GM21390 (cell line): ENCODE measurements at regions not wholly inside any gene's neighbourhood (a gene's known extent, or its start where the extent isn't known, plus 50 kb on each side); places are given as distances from the start of the nearest gene placed in this dataset.
"Not testable (repeated sequence)": the region's sequence is repeated elsewhere in the genome, so short reads cannot be mapped to it uniquely, and the experiment has no call there.

Experiments used
- ATAC-seq: cut with Tn5 transposase; IDR thresholded peaks from one replicate; pipeline ENCODE4 v1.9.1; 2021; ENCODE audit not compliant: unreplicated experiment

DNA sequence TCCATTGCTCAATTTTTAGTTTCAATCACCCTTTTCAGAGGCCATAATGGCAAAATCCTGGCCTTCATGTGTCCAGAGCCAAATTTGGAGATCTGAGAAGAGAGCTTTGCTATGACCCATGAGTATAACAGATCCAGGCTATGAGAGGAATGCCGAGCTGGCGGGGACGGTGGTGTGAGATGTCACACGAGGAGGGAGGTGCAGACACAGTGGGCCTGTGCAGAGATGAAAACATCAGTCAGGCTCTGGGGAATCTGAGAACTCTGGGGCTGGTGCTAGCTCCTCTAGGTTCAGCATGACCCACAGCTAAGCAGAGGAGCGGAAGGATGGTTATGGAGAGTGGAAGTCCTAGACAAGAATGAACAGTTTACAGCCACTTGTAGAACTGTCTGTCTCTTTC is 398.3 kb upstream of the ATP10A start:
- ATAC-seq = no peak

GRCh38 chr15:26260517-26261133 is 397.5 kb upstream of the ATP10A start:
- ATAC-seq = no peak

- ATAC-seq = no peak
These were observed 396.5 kb upstream of the ATP10A start for GRCh38 chr15:26259581-26259980.

DNA sequence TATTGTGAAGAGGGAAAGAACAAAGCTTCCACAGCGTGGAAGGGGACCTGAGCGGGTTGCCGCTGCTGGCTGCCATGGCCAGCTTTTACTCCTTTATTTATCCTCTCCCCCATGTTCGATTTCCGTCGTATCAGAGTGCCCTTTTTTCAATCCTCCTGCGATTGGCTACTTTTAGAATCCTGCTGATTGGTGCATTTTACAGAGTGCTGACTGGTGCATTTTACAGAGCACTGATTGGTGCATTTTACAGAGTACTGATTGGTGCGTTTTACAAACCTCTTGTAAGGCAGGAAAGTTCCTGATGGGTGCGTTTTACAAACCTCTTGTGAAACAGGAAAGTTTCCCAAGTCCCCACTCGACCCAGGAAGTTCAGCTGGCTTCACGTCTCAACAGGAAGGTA is 381.7 kb upstream of the ATP10A start:
- ATAC-seq = not testable (repeated sequence)

DNA sequence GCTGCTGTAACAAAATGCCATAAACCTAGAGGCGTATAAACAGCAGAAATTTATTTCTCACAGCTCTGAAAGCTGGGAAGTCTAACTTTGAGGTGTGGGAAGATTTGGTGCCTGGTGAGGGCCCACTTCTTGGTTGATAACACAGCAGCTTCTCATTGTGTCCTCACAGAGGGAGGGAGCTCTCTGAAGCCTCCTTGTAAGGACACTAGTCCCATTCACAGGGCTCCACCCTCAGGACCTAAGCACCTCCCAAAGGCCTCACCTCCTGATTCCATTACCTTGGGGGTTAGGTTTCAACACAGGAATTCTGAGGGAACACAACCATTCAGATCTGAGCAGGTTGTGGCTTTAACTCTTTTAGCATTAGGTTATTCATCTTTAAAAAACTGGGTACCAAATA is 380.3 kb upstream of the ATP10A start:
- ATAC-seq = no peak

- no peak for ATAC-seq
These were observed 379.5 kb upstream of the ATP10A start for GRCh38 chr15:26242565-26243071.

DNA sequence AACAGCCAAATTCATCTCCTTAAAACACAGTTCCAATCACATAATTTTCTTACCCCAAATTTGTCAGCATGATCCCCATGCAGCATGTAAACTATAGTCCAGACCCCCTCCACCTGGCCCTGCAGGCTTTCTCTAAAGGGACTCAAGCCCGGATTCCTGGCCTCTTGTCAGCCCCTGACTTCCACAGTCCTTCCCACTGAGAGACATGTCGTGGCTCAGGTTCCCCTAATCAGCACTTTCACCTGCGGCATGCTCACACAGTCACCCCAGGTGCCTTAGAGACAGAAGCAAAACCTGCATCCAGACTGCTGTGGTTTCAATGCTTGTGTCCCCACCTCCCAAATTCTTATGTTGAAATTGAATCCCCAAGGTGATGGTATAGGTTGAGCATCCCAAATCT is 372.7 kb upstream of the ATP10A start:
- no peak for ATAC-seq

DNA sequence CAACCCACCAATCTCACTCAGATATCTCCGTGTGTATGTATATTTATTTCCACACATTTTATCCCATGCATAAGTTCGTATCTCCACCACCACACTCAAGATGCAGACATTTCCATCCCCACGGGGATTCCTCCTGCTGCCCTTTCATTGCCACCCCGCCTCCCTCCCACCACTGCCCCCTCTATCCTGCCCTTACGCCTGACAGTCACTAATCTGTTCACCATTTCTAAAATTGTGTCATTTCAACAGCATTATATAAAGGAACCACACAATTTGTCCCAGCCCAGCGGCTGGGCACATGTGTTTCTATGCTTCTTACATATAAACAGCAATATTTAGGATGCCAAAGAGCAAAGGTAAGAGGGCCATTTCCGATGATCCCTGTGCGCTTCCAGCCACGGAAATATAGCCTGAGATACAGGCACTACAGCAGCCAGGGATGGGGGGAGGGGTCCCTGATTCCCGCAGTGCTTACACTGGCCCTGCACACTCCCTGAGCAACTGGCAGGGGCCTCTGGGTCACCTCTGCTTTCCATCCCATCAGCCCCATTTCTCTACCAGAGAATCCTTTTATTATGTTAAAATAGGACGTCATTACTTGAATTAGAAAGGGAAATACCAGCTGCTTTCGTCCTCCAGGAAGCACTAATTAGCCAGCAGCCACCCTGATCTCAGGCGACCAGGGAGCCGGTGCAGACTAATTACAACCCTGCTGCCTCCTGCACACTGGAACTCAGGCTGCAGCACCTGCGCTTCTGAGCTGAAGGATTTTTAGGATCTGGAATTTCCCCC is 372.0 kb upstream of the ATP10A start:
- no peak for ATAC-seq

GRCh38 chr15:26232691-26233090 is 369.6 kb upstream of the ATP10A start:
- ATAC-seq = no peak

GRCh38 chr15:26231096-26231495 is 368.0 kb upstream of the ATP10A start:
- no peak for ATAC-seq

DNA sequence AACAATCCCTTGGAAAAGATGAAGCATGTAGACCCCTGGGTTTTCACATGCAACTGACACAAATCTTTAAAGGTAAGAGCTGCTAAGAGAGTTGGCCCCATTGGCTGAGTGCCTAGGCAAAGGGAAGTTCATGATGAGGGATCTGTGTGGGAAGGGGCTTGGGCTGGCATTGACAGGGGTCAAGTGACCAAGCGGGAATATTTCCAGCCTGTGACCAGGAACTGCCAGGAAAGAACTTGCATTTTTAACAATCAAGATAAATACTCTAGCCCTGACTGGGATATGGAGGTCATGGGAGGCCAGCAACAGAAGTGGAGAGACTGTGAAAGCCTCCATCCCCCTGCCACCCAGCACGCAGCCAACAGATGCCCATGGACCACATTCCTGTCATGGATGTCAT is 361.1 kb upstream of the ATP10A start:
- no peak for ATAC-seq

GRCh38 chr15:26223720-26224119 is 360.6 kb upstream of the ATP10A start:
- no peak for ATAC-seq

- ATAC-seq = no peak
These were observed 359.7 kb upstream of the ATP10A start for GRCh38 chr15:26222781-26223180.

DNA sequence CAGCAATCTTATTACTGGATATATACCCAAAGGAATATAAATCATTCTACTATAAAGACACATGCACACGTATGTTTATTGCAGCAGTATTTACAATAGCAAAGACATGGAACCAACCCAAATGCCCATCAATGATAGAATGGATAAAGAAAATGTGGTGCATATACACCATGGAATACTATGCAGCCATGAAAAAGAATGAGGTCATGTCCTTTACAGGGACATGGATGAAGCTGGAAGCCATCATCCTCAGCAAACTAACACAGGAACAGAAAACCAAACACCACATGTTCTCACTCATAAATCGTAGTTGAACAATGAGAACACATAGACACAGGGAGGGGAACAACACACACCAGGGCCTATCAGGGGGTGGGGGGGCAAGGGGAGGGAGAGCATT is 353.9 kb upstream of the ATP10A start:
- not testable (repeated sequence) for ATAC-seq

DNA sequence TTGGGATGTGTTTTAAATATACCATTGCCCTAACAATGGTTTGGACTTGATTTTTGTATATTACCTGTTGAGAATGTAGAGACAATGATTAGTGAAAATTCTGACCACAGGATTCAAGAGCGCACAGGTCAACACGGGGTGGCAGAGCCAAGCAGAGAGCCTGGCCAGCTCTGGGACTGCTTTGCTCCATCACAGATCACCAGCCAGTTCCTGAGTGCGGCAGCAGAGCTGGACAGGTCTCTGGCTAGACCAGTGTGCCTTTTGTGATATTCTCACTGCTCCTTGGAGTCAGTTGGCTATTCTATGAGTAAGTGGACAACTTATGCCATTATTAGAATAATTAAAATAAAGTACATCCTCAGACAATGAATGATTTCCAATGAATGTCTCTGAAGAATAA is 351.2 kb upstream of the ATP10A start:
- ATAC-seq = no peak

DNA sequence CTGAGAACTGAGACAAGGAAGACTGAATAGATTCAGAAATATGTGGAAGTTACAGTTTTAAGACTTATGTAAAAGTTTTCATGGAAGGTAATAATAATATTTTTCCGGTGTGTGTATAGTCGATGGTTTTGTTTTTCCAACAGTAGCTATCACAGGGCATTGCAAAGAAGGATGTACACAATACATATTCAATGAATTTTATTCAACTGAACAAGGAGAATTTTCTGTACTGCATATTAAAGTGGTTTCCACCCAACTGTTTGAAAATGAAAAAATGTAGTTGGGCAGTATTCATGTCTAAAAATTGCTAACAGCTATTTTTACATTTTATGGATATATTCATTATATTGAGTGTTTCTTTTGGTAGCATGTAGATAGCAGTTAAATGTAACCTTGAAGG is 350.3 kb upstream of the ATP10A start:
- ATAC-seq = no peak

DNA sequence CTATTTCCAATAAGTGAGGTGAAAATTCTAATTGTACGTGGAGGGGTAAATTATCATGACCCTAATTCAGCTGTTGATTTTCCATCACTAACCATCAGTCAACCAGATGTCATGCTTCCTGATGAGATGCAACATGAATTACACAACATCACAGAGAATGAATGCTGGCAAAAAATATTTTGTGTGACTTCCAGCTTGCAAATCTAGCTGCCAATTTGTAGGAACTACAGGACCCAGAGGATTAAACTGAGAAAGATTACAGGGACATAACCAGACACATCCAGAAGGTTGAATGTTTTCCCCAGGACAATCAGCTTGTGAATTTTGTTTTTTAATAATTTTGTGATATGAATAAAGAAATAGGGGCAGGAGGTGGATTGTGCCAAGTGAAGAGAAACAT is 349.0 kb upstream of the ATP10A start:
- ATAC-seq = no peak

GRCh38 chr15:26210980-26211379 is 347.9 kb upstream of the ATP10A start:
- ATAC-seq = no peak

- ATAC-seq = no peak
These were observed 338.2 kb upstream of the ATP10A start for GRCh38 chr15:26201177-26201858.

- ATAC-seq = no peak
These were observed 337.3 kb upstream of the ATP10A start for GRCh38 chr15:26200427-26200826.

- no peak for ATAC-seq
These were observed 334.6 kb upstream of the ATP10A start for GRCh38 chr15:26197719-26198118.

DNA sequence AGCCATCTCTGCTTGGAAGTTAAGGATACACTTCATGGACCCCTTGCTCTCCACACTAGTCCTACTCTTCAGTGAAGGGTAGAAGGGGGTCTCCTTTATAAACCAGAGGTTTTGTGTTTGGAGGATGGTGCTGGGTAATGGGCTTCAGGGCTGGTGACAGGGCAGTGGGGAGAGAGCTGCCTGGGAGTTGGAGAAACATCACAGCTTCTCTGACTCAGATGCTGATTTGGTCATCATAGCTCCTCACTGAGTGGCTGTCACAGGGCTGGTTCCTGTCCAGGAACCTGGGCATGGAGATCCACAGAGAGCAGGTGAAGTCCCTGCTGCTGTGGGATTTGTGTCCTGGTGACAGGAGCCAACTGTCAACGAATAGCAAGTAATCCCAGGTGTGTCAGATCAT is 333.9 kb upstream of the ATP10A start:
- ATAC-seq = no peak
